ENCODE measurements at regions not wholly inside any gene's neighbourhood (a gene's known extent, or its start where the extent isn't known, plus 50 kb on each side); places are given as distances from the start of the nearest gene placed in this dataset.
"Not testable (repeated sequence)": the region's sequence is repeated elsewhere in the genome, so short reads cannot be mapped to it uniquely, and the experiment has no call there.

DNA sequence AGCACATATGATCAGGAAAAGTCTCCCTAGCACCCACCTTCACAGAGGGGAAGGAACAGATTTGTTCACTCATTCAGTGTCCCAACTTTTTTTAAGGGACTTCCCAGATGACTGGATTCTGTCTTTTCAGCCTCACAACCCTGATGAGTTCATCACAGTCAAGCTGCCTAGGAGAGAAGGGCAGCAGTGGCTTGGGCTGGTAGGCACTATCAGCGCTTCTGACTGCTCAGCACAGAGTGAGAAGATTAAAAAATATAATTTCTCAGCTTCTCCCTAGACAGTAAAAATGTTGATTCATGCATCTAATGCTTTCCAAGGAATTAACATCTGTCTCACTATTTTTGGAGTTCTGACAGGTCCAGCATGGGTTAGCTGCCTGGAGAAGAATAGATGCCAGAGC is 328.2 kb downstream of the DTHD1 start:
- DNase-seq = no peak

DNA sequence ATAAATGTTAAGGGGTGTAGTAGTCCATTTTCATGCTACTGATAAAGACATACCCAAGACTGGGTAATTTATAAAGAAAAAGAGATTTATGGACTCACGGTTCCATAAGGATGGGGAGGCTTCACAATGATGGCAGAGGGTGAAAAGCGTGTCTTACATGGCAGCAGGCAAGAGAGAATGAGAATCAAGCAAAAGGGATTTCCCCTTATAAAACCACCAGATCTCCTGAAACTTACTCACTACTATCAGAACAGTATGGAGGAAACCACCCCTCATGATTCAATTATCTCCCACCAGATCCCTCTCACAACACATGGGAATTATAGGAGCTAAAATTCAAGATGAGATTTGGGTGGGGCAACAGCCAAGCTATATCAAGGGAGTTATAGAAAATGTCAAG is 329.2 kb downstream of the DTHD1 start:
- DNase-seq = no peak

DNA sequence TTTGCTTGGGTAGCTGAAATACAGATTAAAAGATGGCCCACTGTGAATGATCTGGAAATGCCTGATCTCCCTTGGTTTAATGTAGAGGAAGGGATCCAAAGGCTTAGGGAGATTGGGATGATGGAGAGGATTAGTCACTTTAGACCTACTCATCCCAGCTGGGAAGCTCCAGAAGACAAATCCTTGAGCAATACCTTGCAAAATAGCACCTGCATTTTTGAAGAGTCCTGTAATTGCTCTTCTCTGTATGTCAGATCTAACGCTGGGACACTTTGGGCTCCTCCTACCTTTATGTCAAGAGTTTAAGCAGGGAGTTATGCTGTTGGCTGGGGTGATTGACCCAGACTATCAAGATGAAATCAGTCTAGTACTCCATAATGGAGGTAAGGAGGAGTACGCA is 331.7 kb downstream of the DTHD1 start:
- not testable (repeated sequence) for DNase-seq

DNA sequence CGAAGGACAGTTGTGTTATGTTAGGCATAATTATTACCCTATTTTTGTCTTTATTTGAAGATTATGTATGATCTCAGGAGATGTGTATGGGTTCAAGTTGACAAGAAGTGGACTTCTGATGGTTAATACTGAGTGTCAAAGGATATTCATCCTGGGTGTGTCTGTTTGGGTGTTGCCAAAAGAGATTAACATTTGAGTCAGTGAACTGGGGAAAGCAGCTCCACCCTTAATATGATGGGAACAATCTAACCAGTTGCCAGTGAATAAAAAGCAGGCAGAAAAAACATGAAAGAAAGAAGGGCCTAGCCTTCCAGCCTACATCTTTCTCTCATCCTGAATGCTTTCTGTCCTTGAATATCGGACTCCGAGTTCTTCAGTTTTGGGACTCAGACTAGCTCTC is 332.6 kb downstream of the DTHD1 start:
- no peak for DNase-seq

DNA sequence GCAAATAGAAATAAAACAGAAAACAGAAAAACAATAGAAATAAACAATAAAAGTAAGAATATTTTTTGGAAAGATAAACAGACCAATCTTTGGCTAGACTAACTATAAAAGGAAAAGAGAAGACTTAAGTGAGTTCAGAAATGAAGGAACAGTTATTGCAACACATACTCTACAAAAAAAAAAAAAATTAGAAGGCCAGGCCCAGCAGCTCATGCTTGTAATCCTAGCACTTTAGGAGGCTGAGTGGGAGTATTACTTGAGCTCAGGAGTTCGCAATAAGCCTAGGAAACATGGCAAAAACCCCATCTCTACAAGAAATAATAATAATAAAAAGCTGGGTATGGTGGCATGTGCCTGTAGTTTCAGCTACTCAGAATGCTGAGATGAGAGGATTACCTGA is 336.7 kb downstream of the DTHD1 start:
- no peak for DNase-seq

DNA sequence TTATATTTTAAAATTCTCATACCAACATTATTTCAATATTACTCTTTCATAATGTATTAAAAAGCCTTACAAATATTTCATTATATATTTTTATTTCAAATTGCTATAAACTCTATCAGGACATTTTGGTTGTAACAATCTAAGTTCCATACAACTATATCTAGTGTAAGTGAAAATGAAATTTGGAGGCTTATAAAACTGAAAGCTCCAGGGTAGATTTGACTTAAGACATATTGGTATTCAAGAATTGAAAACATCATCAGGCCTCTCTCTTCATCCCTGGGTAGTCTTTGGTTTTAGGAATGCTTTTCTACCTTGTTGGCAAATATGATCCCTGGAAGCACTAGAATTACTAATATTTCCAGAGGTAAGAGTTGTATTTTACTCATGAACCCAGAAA is 342.6 kb downstream of the DTHD1 start:
- no peak for DNase-seq

DNA sequence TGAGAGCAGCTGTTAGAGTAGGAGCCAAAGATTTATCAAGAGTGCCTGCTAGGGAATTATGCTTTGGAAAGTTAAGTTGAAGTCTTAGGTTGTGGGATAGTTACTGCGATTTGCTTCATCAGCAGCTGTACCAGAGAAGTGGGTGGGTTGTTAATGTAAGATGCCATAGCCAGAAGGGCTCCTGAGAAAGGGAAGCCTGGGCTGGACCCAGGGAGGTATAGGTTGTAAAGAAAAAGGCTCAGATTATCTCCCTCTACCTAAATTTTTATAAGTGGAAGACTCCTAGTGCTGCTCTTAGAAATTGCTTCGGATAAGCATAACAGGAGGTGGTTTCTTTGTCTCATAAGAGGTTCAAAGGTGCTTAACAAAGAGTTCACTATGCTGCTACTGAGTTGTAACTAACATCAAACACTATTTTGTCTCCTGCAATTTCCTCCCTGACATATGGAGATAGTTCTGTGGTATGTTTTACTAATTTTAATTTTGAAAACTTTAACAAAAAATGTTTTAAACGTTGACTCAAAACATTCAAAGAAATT is 356.9 kb downstream of the DTHD1 start:
- no peak for DNase-seq

DNA sequence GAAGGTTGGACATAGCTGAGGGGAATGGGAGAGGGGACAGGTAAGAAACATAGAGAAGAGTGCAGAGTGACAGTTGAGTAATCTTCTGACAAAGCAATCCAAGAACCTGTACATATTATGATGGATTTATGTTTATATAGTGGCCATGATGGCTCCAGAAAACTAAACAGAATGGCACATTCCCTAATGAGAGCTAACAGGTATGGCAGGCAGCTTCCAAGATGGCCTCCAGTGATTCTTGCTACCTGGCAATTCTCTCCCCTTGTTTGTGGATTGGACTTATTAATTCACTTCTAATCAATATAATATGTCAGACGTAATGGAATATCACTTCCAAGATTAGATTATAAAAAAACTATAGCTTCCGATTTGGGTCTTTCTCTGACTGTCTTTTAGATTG is 359.5 kb downstream of the DTHD1 start:
- DNase-seq = no peak

DNA sequence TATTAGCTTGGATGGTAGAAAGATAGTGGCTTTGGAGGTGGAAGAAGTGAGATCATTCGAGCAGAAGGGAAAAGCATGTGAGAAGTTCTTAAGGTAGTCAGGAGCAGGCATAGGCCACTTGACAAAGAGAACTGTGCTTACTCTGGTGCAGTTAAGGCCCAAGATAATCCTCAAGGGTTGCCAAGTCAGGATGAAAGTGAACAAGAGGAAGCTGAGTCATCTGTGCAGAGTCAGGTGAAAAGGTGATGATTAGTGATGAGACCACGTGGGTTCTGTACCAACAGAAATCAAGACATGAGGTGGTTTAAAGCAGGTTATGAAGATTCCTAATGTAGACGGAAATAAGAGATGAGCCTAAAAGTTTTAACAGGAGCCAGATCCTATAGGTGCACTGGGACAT is 369.8 kb downstream of the DTHD1 start:
- no peak for DNase-seq

DNA sequence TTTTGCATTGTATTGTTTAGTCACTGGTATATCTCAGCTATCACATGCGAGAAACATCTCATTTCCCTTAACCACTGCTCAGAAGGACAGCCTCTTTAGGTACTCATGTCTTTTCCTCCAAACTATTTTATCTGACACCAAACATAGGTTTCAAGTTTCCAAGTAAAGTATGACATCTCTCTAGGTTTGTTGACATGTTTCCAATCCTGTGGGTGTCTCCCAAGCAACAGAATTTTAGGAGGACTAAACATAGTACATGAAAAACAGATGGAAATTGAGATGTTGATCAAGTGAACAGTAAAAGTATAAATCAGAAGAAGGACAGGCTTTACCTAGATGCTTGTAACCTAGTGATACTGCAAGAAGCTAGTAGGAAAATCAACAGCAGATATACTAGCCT is 371.4 kb downstream of the DTHD1 start:
- DNase-seq = no peak

DNA sequence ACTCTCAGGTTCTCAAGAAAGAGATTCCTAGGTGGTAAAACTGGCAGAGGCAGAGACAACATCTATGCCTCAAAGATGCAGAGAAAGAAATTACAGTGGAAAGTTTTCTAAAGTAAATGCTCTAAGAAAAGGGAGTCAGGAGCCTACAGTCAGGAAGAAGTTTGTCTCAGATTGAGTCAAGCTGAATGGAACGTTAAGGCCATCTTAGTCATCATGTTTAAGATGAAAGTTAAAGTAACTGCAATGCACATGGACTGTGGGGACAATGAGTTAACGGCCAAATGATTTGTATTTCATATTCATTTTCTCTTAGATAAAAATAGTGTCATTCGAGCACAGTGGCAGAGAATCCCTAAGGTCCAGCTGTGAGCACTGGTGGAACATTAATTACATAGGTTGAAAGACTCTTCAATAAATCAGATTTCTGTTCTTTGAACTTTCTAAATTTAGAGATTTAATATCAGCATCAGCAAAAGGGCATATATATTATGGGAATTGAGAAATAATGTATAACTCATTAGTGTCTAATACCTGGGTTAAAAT is 384.6 kb downstream of the DTHD1 start:
- no peak for DNase-seq

DNA sequence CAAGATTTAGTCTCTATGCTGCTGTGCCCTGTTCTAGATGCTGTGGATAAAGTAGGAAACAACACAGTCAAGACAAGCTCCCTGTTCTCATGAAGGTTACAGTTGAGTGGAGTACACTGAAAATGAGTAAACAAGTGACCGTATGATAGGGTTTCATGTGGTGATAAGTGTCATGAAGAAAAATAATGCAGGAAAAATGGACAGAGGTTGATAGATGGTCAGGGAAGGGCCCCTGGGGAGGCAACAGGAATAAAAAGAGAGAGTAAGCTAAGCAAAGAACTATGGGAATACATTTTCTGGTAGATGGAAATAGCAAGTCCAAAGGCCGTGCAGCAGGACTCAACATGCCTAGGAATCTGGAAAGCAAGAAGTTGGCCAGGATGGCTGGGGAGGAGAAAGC is 394.0 kb downstream of the DTHD1 start:
- DNase-seq = no peak

DNA sequence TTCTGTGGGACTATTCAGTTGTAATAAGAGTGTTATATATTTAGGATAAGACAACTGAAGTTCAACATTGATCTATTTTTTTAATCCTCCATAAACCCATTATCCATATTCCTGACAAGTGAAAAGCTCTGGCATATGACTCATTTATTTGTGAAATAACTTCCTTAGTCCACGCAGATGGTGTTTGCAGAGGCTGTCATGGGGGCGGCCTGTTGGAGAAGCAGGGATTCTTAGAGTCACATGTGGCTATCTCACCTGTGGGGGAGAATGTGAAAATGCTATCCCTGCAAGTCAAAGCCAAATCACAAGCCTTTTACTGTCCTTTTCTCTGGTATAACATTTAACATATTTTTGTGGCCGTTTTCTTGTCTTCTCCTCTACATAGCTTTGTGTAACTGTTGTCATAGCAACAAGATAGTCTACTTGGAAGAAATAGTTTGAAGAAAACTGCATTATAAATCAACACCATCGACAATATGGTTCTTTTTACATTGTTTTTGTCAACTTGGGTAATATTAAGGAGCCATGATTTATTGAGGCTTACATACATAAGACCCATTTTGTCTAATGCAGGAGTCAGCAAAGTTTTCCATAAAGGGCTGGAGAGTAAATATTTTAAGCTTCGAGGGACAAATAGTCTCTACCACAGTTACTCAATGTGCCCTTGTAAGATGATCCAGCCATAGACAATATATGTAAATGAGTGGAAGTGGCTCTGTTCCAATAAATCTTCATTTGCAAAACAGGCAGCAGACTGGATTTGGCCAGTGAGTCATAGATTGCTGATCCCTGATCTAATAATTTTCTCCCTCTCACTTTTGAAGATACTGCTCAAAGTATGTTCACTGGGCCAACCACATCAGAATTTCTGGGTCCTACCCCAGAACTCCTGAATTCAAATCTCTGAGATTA is 395.0 kb downstream of the DTHD1 start:
- DNase-seq = no peak

DNA sequence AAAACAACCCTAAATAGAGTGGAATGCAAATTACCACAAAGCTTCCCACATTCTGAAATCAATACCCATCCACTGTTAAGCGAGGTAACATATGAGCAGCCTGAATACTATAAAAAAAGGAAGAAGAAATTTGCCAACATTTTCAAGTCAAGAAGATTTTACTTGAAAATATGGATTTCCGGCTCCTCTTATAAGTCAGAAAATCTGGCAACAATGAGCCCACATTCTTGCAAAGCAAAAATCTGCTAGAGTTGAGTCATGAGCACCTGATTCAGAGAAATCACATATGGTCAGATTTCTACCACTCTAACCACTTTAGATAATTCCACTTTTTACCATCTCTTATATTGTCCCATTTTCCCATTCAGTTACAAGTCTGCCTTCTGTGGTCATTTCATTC is 395.7 kb downstream of the DTHD1 start:
- no peak for DNase-seq

DNA sequence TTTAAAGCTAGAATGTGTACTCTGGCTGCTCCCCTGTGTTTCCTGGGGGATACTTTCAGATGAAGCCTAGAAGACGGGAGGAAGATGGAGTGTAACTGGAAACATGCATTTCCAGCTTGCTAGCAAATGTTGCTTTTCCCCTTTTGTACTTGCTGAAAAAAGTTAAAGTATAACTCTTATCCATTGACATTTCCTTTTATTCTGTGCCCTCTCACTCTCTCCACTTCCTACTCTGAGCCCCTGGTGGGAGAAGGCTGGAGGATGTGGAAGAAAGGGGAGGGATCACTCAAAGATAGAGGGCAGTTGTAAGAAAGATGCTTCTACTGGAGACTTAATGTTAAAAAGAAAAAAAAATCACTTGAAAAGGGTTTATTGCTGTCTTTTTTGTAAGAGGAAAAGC is 396.5 kb downstream of the DTHD1 start:
- DNase-seq = no peak

DNA sequence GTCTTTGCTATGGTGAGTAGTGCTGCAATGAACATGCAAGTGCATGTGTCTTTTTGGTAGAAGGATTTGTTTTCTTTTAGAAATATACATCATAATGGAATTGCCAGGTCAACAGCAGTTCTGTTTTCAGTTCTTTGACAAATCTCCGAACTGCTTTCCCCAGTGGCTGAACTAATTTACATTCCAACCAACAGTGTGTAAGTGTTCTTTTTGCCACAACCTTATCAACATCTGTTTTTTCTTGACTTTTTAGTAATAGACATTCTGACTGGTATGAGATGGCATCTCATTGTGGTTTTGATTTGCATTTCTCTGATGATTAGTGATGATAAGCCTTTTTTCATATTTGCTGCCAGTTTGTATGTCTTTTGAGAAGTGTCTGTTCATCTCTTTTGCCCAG is 406.3 kb downstream of the DTHD1 start:
- no peak for DNase-seq

DNA sequence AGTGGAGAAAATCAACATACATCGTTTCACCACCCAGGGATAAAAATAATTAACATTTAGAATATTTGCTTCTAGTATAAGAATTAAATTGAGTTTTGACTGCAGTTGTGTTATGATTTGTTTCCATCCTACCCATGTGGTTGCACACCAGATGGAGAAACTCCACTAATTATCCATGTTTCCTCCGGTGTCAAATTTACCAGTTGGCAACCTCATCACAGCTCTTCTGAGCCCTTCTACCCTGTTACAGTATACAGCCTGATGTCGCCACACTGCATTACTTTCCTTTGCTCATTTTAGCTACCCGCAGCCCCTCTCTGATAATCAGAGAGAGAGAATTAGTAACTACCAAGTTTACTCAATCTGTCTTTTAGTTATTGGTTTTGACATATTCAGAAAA is 411.2 kb downstream of the DTHD1 start:
- DNase-seq = no peak

DNA sequence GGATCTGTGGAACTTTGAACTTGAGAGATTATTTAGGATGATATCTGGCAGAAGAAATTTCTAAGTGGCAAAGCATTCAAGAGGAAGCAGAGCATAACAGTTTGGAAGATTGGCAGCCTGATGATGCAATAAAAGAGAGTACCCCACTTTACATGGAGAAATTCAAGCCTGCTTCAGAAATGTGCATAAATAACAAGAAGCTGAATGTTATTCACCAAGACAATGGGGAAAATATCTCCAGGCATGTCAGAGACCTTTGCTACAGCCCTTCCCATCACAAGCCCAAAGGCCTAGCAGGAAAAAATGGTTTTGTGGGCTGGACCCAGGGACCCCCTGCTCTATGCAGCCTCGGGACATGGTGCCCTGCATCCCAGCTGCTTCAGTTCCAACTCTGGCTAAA is 420.8 kb downstream of the DTHD1 start:
- DNase-seq = no peak

DNA sequence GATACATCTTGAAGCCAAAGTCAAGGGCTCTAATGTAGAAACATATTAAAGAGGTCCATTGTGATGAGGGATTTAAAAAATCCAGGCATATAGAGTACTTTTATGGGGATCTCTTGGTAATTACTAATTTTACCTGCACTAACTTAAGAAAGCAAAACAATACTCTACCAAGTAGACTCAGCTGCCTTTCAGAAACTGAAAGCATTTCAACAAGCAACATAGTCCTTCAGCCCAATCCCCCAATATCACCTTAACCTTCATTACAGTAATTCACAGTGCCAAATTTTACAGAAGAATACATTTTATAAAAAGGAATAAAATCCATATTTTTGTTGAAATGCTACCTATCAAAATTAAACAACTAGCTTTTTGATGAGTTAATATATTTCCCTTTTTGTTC is 422.9 kb downstream of the DTHD1 start:
- no peak for DNase-seq

DNA sequence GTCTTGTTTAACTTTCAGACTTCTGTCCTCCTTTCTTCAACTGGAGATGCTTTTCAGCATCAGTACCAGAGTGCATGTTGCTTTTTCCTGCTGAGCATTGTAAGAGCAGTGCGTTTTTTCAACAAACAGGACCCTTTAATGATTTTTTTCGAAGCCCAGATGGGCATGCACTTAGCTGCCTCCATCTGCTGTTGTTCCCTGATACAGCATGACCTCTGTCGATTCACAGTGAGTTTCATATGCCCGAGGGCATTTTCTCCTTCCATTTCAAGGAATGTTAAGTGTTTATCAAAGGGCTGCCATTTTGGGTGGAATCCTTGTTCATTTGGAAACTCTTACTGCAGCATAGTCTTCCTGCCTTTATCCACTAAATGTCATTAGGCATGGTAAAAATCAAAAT is 428.6 kb downstream of the DTHD1 start:
- DNase-seq = no peak

DNA sequence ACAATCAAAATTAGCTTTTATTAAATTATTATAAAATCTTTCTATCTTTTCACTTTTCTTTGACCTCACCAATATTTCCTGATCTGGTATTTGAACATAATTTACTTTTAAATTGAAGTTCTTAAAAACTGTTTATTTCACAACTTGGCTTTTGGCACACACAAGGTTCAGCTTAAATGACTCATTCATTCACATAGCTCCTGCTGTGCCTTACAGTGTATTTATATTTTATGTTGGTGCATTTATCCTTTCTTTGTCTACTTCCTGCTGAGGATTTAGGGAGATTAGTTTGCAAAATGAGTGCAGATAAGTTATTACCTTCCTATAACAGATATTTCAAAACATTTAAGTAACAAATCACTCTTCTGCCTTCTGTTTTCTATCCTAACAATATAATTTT is 430.6 kb downstream of the DTHD1 start:
- no peak for DNase-seq

DNA sequence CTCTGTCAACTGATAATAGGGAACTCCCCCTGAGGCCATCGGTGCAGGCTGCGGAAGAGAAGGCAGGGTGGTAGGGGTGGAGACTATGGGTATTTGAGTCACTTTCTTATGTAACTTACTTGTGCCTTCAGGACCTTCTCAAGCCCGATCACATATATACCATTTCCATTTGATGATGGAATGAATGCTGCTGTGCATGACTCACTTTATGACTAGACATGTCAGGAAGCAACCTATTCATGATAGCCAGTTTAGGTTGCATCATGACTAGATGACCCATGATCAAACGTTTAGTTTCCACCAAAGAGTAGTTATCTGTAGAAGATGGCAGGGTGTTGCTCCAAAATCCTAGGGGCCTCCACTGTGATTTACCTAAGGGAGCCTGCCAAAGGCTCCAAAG is 435.5 kb downstream of the DTHD1 start:
- no peak for DNase-seq

DNA sequence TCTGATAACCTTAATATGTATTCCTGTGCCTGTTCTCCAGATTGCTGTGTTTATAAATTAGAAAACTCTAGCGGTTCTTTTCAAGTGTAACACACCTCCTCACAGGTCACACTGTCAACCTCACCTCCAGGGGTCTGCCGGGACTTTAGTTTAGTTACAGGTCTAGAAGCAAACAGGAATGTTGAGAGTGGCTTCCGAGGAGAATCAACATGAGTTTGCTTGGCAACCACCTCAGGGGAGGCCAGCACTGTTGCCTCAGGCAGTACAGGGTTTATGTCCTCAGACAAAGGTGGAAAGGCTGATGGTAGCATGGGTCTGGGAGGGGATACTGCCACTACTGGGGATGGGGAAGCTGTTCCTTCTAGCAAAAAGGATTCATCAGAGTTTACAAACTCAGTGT is 438.0 kb downstream of the DTHD1 start:
- no peak for DNase-seq

DNA sequence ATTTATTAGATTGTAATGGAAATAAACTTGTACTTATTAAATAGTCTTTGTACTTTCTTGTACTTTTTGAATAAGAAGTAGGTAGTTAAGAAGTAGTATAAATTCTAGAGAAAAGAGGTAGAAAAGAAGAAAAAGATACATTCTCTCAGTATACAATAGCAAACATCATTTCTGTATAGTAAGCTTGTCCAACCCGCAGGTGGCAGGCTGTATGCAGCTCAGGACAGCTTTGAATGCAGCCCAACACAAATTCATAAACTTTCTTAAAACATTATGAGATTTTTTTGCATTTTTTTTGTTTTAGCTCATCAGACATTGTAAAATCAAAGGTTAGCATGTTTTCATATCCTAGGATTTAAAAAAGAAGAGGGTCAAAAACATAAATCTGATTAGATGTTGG is 441.6 kb downstream of the DTHD1 start:
- no peak for DNase-seq

DNA sequence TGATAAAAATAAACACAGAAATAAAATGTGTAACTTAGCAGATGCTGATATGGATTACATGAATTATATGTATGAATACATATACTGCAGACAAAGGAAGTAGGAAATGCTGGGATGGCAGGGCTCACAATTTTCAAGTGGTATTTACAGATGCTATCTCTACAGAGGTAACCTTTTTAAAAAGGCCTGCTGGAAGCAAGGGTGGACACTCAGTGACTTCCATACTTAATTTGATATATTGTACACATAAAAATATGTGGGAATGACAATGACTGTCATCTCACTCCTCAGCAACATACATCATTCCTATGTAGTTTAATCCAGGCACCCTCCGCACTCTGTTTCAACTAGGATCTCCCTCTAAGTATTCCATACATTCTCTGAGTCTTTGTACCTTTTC is 452.9 kb downstream of the DTHD1 start:
- DNase-seq = no peak

Data from activated CD4-positive, alpha-beta T cell treated with anti-CD3 and anti-CD28 coated beads for 1 hour (primary cell).